Testis (tissue), 2 donors: ENCODE measurements at regions not wholly inside any gene's neighbourhood (a gene's known extent, or its start where the extent isn't known, plus 50 kb on each side); places are given as distances from the start of the nearest gene placed in this dataset.

Experiments used
- CTCF ChIP-seq, 3 experiments: fragments of 450-650 bp in 2 of 3; fragments of 200-600 bp in 1 of 3; sonication (generic) in 1 of 3; IDR thresholded peaks; one replicate each; pipeline ENCODE4 v1.5.1; 2016 to 2019; ENCODE audit warnings: antibody characterized with exemption in 3 of 3, mild to moderate bottlenecking in 2 of 3, moderate library complexity in 1 of 3
- POLR2A ChIP-seq: fragments of 450-650 bp; IDR thresholded peaks from one replicate; pipeline ENCODE4 v1.6.1; 2017; ENCODE audit warnings: antibody characterized with exemption, mild to moderate bottlenecking, moderate library complexity

DNA sequence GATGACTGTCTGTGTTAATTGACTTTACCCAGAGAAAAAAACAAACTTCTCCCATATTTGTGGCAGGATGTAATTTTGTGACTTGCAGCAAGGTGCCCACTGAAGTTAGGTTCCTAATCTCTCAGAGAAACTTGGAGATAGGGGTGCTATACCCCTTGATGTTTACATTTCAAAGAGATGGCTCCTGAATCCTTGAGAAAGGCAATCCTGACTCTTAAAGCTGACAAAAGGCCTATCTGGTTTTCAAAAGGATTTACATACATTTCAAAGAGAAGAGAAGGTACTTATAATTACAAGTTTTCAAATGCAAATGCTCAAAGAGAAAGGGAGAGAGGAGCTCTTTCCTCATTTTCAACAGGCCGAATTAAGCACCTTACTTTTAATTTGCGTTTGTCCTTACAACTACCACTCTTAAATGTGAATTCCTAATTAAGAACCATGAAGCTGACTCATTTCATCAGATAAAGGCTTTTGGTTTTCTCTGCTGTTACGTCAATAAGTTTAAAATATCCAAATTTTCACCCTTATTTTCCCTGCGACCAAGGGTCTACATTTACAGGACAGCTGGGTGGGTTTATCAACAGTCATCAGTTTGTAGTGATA is 711.8 kb upstream of the MAP3K7 start:
- TF ChIP-seq CTCF (IDR thresholded peaks at IDR 0.05) (no peak), POLR2A (no peak)
